ENCODE measurements at regions not wholly inside any gene's neighbourhood (a gene's known extent, or its start where the extent isn't known, plus 50 kb on each side); places are given as distances from the start of the nearest gene placed in this dataset.
"Not testable (repeated sequence)": the region's sequence is repeated elsewhere in the genome, so short reads cannot be mapped to it uniquely, and the experiment has no call there.

GRCh38 chr18:5704847-5705246 lies 161.1 kb upstream of the EPB41L3 start:
- TF ChIP-seq CTCF (IDR thresholded peaks at IDR 0.05; ENCODE audit: poor library complexity, severe bottlenecking), result no peak
- no peak overlapping the region for H3K27ac ChIP-seq (ENCODE audit: poor library complexity, severe bottlenecking)
- H3K4me1 ChIP-seq (ENCODE audit: insufficient read depth, poor library complexity, severe bottlenecking), result no peaks in the 10 kb centered on the region
- H3K36me3 ChIP-seq (ENCODE audit: low read depth), result no peaks in the 10 kb centered on the region
- H3K4me3 ChIP-seq (ENCODE audit: severe bottlenecking), result no peak overlapping the region
- no peak for DNase-seq (ENCODE audit: low spot score)
- H3K27me3 ChIP-seq (ENCODE audit: insufficient read depth, poor library complexity, severe bottlenecking), result no peaks in the 10 kb centered on the region
- ATAC-seq (ENCODE audit: low read depth), result no peak
- no peaks in the 10 kb centered on the region for H3K9me3 ChIP-seq (ENCODE audit: severe bottlenecking)

- not testable (repeated sequence) for ATAC-seq (ENCODE audit: low read depth); H3K36me3 ChIP-seq (ENCODE audit: low read depth); H3K4me3 ChIP-seq (ENCODE audit: severe bottlenecking); H3K27ac ChIP-seq (ENCODE audit: poor library complexity, severe bottlenecking); H3K9me3 ChIP-seq (ENCODE audit: severe bottlenecking); H3K4me1 ChIP-seq (ENCODE audit: insufficient read depth, poor library complexity, severe bottlenecking); H3K27me3 ChIP-seq (ENCODE audit: insufficient read depth, poor library complexity, severe bottlenecking); DNase-seq (ENCODE audit: low spot score)
These were observed 158.2 kb upstream of the EPB41L3 start for GRCh38 chr18:5702016-5702415.

- Histone ChIP-seq H3K4me3 (ENCODE audit: severe bottlenecking) (no peak overlapping the region), H3K9me3 (ENCODE audit: severe bottlenecking) (no peaks in the 10 kb centered on the region), H3K4me1 (ENCODE audit: insufficient read depth, poor library complexity, severe bottlenecking) (no peaks in the 10 kb centered on the region), H3K27me3 (ENCODE audit: insufficient read depth, poor library complexity, severe bottlenecking) (no peaks in the 10 kb centered on the region), H3K36me3 (ENCODE audit: low read depth) (no peaks in the 10 kb centered on the region), H3K27ac (ENCODE audit: poor library complexity, severe bottlenecking) (no peak overlapping the region)
- DNase-seq (ENCODE audit: low spot score) (no peak), ATAC-seq (ENCODE audit: low read depth) (no peak)
- no peak for TF ChIP-seq CTCF (IDR thresholded peaks at IDR 0.05; ENCODE audit: poor library complexity, severe bottlenecking)
These were observed 150.0 kb upstream of the EPB41L3 start for GRCh38 chr18:5693699-5694294.

GRCh38 chr18:5678779-5679406 lies 135.1 kb upstream of the EPB41L3 start:
- no peak for TF ChIP-seq CTCF (IDR thresholded peaks at IDR 0.05; ENCODE audit: poor library complexity, severe bottlenecking)
- Histone ChIP-seq H3K36me3 (ENCODE audit: low read depth) (no peaks in the 10 kb centered on the region), H3K9me3 (ENCODE audit: severe bottlenecking) (no peaks in the 10 kb centered on the region), H3K27ac (ENCODE audit: poor library complexity, severe bottlenecking) (no peak overlapping the region), H3K4me3 (ENCODE audit: severe bottlenecking) (no peak overlapping the region), H3K27me3 (ENCODE audit: insufficient read depth, poor library complexity, severe bottlenecking) (no peaks in the 10 kb centered on the region), H3K4me1 (ENCODE audit: insufficient read depth, poor library complexity, severe bottlenecking) (no peaks in the 10 kb centered on the region)
- ATAC-seq (ENCODE audit: low read depth) (no peak), DNase-seq (ENCODE audit: low spot score) (no peak)

- Histone ChIP-seq H3K27ac (ENCODE audit: poor library complexity, severe bottlenecking) (no peak overlapping the region), H3K36me3 (ENCODE audit: low read depth) (no peaks in the 10 kb centered on the region), H3K4me1 (ENCODE audit: insufficient read depth, poor library complexity, severe bottlenecking) (no peaks in the 10 kb centered on the region), H3K9me3 (ENCODE audit: severe bottlenecking) (no peaks in the 10 kb centered on the region), H3K4me3 (ENCODE audit: severe bottlenecking) (no peak overlapping the region), H3K27me3 (ENCODE audit: insufficient read depth, poor library complexity, severe bottlenecking) (no peaks in the 10 kb centered on the region)
- ATAC-seq (ENCODE audit: low read depth) (no peak), DNase-seq (ENCODE audit: low spot score) (no peak)
- no peak for TF ChIP-seq CTCF (IDR thresholded peaks at IDR 0.05; ENCODE audit: poor library complexity, severe bottlenecking)
These were observed 134.5 kb upstream of the EPB41L3 start for GRCh38 chr18:5678278-5678677.

All from RWPE2 (cell line).